Upper lobe of left lung (tissue), 4 donors: ENCODE measurements at regions not wholly inside any gene's neighbourhood (a gene's known extent, or its start where the extent isn't known, plus 50 kb on each side); places are given as distances from the start of the nearest gene placed in this dataset.

Source experiments
- EP300 ChIP-seq, 4 donors: sonication (generic); formaldehyde crosslinking; IDR thresholded peaks; one replicate each; pipeline ENCODE4 v1.5.1; 2017; ENCODE audit warnings: antibody characterized with exemption in 4 of 4, control low read depth in 2 of 4
- POLR2A ChIP-seq, 4 donors: fragments of 450-650 bp; IDR thresholded peaks; one replicate each; pipeline ENCODE4 v1.5.1; 2016 to 2017; ENCODE audit warnings: antibody characterized with exemption in 4 of 4, mild to moderate bottlenecking in 2 of 4
- TF ChIP-seq, protein P1 (sequence below), 6 experiments: fragments of 450-650 bp in 4 of 6; fragments of 200-600 bp in 2 of 6; sonication (generic) in 2 of 6; IDR thresholded peaks; one replicate each; pipeline ENCODE4 v1.5.1; 2016 to 2019; ENCODE audit warnings: antibody characterized with exemption in 6 of 6

DNA sequence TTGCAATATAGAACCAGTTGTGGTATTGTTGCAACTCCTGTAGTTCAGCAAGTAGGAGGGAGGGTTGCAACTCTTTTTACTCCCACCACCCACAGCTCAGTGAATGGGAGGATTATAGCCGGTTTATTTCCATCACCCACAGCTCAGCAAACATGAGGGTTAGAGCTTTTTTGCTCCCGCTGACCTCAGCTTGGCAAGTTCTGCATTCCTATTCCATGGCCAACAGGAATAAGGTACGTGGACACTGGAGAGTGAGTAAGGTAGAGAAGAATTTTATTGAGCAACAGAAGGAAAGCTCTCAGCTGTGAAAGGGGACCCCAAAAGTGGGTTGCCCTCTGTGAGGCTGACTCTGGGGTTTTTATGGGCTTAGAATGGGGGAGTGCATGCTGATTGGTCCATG is 167.1 kb upstream of the SMIM30 start:
- TF ChIP-seq, protein P1, sequence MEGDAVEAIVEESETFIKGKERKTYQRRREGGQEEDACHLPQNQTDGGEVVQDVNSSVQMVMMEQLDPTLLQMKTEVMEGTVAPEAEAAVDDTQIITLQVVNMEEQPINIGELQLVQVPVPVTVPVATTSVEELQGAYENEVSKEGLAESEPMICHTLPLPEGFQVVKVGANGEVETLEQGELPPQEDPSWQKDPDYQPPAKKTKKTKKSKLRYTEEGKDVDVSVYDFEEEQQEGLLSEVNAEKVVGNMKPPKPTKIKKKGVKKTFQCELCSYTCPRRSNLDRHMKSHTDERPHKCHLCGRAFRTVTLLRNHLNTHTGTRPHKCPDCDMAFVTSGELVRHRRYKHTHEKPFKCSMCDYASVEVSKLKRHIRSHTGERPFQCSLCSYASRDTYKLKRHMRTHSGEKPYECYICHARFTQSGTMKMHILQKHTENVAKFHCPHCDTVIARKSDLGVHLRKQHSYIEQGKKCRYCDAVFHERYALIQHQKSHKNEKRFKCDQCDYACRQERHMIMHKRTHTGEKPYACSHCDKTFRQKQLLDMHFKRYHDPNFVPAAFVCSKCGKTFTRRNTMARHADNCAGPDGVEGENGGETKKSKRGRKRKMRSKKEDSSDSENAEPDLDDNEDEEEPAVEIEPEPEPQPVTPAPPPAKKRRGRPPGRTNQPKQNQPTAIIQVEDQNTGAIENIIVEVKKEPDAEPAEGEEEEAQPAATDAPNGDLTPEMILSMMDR (IDR thresholded peaks at IDR 0.05), result no peak
- TF ChIP-seq EP300 (IDR thresholded peaks at IDR 0.05) (no peak), POLR2A (IDR thresholded peaks at IDR 0.05) (no peak)
